ENCODE measurements at regions not wholly inside any gene's neighbourhood (a gene's known extent, or its start where the extent isn't known, plus 50 kb on each side); places are given as distances from the start of the nearest gene placed in this dataset.
"Not testable (repeated sequence)": the region's sequence is repeated elsewhere in the genome, so short reads cannot be mapped to it uniquely, and the experiment has no call there.

GRCh38 chr4:159736411-159736810 is 633.5 kb downstream of the RAPGEF2 start:
- no peak for DNase-seq (ENCODE audit: low read depth in 2 of 2)

- DNase-seq (ENCODE audit: low read depth in 2 of 2) = no peak
Observed at GRCh38 chr4:159743971-159744370, 641.1 kb downstream of the RAPGEF2 start.

- DNase-seq (ENCODE audit: low read depth in 2 of 2) = no peak
Observed at GRCh38 chr4:159747983-159748382, 645.1 kb downstream of the RAPGEF2 start.

DNA sequence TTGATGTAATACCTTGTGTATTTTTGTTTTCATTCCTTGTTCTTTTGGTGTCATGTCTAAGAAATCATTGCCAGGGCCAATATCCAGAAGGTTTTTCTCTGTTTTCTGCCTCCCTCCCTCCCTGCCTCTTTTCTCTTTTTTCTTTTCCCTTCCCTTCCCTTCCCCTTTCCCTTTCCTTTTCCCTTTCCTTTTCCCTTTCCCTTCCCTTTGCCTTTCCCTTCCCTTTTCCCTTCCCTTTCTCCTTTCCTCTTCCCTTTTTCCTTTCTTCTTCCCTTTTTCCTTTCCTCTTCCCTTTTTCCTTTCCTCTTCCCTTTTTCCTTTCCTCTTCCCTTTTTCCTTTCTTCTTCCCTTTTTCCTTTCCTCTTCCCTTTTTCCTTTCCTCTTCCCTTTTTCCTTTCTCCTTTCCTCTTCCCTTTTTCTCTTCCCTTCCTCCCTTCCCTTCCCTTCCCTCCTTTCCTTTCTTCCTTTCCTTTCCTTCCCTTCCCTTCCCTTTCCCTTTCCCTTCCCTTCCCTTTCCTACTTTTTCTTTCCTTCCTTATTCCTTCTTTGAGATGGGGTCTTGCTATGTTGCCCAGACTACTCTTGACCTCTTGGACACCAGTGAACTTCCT is 646.1 kb downstream of the RAPGEF2 start:
- no peak for DNase-seq (ENCODE audit: low read depth in 2 of 2)

DNA sequence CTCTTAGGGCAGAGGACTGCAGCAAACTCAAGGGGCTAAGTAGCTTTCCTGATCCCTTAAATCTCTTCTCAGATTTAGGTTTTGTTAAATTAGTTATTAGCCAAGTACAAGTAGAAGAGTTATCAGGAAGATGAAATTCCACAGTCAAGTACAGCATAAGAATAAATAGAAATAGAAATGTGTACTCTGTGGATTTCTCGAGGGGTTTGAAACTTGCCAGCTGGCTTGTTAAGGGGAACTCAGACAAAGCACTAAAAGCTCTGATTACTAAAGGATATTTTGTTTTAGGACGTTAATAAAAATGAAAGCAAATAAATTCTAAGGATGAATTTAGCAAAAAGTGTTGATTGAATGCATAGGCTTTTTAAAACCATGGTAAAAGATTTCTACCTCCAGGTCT is 654.6 kb downstream of the RAPGEF2 start:
- no peak for DNase-seq (ENCODE audit: low read depth in 2 of 2)

GRCh38 chr4:159758061-159758460 is 655.2 kb downstream of the RAPGEF2 start:
- DNase-seq (ENCODE audit: low read depth in 2 of 2) = no peak

- DNase-seq (ENCODE audit: low read depth in 2 of 2) = no peak
Observed at GRCh38 chr4:159762672-159763071, 659.8 kb downstream of the RAPGEF2 start.

DNA sequence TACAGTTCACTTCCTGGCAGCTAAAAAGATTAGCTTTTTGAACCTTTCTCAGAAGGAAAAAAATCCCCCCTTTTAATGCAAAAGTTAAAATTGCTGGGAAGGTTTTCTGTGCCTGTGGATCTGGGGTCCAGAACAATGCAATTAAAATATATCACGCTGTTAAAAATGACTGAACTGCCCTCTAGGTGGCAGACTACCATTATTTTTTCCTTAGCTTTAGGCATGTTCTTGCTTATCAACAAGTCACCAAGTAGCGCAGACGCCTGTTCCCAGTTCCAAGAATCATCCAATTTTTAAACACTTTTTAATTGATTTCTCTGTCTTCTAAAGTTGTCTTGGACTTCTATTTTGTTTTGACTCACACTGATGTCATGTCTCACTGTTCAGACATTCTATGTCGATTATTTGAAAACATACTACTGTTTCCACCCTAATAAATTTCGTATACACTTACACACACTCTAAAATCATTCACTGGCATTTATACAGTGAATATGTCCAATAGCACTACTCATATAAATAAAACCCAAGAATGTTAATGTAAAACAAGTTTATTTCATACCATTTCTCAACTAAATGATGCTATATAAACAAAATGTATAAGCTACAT is 661.6 kb downstream of the RAPGEF2 start:
- no peak for DNase-seq (ENCODE audit: low read depth in 2 of 2)

DNA sequence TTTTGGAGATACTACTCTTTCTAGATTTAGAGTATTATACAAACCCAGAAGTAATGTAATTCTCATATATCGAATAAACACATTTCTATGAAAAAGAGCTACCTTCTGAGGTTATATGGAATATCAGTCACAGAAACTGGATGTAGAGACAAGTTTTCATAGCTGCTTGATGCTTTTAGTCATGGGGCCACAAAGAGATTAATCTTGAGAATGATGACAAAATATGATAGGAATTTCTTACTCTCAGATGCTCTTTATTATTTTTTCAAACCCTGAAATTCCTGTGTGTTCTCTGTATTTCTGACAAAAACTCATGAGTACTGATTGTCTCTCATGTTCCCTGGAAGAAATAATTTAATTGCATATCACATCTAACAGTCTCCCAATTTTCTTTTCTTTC is 662.5 kb downstream of the RAPGEF2 start:
- no peak for DNase-seq (ENCODE audit: low read depth in 2 of 2)

DNA sequence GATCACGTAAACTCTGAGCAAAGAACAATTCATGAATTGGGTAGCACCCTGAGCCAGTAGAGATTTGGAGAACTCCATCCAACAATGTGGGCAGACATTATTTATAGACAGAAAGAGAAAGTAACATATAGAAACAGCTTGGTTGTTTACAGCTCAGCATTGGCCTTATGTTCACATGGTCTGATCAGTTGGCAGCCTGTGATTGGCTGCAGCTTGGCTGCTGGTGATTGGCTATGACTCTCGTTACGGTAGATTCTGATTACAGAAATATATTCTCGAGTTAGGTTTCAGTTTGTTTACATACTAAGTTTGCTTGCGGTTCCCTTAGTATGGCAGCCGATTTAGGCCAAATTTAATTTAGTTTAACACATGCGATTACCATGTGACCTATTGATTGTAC is 663.4 kb downstream of the RAPGEF2 start:
- DNase-seq (ENCODE audit: low read depth in 2 of 2) = no peak

GRCh38 chr4:159767406-159767805 is 664.5 kb downstream of the RAPGEF2 start:
- DNase-seq (ENCODE audit: low read depth in 2 of 2) = no peak

- no peak for DNase-seq (ENCODE audit: low read depth in 2 of 2)
Observed at GRCh38 chr4:159768016-159768415, 665.1 kb downstream of the RAPGEF2 start.

DNA sequence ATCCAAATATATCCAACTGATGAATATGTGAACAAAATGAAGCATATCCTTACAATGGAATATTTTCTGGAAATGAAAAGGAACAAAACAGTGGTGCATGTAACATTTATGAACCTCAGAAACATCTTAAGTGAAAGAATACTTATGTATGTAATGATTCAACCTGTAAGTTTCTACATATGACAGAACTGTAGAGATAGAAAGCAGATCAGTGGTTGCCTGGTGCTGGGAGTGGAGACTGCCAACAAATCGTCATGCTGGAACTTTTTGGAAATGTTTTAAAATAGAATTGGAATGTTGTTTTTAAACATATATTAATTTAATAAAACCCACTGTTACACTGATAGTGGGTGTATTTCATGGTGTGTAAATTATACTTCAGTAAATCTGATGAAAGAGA is 667.5 kb downstream of the RAPGEF2 start:
- no peak for DNase-seq (ENCODE audit: low read depth in 2 of 2)

DNA sequence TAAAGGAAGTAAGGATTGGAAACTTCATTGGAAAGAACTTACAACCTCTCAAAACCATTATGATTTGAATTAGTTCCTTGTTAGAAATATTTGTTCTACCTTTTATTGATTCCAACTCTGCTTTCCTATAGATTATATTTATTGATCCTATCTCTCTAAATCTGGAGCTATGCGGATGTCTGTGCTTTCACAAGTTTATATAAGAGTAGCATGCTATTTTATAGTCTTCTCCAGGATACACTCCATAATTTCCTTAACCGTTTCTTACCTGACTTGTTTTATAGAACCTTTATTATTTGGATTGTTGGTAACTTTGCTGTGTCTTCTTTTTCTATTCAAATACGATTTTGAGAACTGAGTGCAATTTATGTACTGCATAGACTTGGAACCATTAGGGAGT is 668.1 kb downstream of the RAPGEF2 start:
- no peak for DNase-seq (ENCODE audit: low read depth in 2 of 2)

DNA sequence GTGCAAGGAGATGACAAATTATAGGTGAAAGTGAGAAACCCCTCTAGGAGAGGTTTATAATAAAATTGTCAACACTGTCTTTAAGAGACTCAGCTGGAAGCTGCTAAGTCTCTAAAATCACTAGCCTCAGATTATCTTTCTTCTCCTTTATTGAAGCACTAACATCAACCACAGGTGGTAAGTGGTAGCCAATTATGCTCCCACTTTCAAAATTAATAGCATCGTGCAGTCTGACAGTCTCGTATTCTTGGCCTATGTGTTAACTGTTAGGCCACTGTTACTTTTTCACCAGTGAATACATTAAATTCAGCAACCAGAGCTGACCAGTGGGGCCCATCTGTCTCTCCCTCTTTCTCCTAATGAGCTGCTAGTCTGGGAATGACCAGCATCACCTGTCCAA is 674.1 kb downstream of the RAPGEF2 start:
- no peak for DNase-seq (ENCODE audit: low read depth in 2 of 2)

- no peak for DNase-seq (ENCODE audit: low read depth in 2 of 2)
Observed at GRCh38 chr4:159777689-159778088, 674.8 kb downstream of the RAPGEF2 start.

- DNase-seq (ENCODE audit: low read depth in 2 of 2) = no peak
Observed at GRCh38 chr4:159778298-159778697, 675.4 kb downstream of the RAPGEF2 start.

DNA sequence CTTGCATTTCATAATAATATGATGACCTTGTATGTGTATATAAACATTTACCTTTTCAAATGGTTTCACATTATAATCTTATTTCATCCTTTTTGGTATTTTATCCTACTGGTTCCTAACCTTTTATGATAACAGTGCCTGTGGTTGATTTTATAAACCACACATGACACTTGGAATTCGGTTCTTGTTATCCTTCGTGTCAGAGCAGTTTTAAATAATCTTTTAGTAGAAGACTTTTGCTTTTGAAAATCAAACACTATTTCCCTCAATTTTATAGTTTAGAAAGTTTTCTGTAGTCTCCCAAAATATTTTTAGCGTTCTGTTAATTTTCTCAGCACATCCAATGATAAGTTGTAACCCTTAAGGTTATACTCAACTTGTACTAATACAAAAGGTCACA is 676.8 kb downstream of the RAPGEF2 start:
- DNase-seq (ENCODE audit: low read depth in 2 of 2) = no peak

- no peak for DNase-seq (ENCODE audit: low read depth in 2 of 2)
Observed at GRCh38 chr4:159780196-159780922, 677.5 kb downstream of the RAPGEF2 start.

DNA sequence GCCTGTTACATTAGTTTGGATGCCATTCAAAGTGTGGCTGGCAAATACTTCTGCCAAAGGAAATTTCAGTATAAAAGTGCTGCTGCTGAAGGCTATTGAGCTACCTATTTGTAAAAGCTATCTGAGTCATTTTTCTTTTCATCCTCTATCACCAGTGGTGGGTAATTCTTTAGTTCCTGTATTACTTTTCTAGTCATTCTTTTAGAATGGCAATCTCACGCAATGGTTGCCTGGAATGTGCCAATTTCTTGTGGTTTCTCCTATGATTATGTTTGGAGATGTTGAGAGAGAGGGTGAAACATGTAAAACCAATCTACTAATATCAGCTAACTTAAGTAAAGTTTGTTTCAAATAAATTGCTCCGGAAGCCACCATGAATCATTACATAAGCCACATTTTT is 685.0 kb downstream of the RAPGEF2 start:
- DNase-seq (ENCODE audit: low read depth in 2 of 2) = no peak

GRCh38 chr4:159791334-159791733 is 688.5 kb downstream of the RAPGEF2 start:
- DNase-seq (ENCODE audit: low read depth in 2 of 2) = no peak

DNA sequence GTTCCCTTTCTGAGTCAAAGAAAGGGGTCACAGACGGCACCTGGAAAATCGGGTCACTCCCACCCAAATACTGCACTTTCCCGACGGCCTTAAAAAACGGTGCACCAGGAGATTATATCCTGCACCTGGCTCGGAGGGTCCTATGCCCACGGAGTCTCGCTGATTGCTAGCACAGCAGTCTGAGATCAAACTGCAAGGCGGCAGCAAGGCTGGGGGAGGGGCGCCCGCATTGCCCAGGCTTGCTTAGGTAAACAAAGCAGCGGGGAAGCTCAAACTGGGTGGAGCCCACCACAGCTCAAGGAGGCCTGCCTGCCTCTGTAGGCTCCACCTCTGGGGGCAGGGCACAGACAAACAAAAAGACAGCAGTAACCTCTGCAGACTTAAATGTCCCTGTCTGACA is 701.7 kb downstream of the RAPGEF2 start:
- not testable (repeated sequence) for DNase-seq (ENCODE audit: low read depth in 2 of 2)

- no peak for DNase-seq (ENCODE audit: low read depth in 2 of 2)
Observed at GRCh38 chr4:159823743-159824142, 720.9 kb downstream of the RAPGEF2 start.
